Upper lobe of left lung (tissue), 4 donors: ENCODE measurements at regions not wholly inside any gene's neighbourhood (a gene's known extent, or its start where the extent isn't known, plus 50 kb on each side); places are given as distances from the start of the nearest gene placed in this dataset.

Source experiments
- EP300 ChIP-seq, 4 donors: sonication (generic); formaldehyde crosslinking; IDR thresholded peaks; one replicate each; pipeline ENCODE4 v1.5.1; 2017; ENCODE audit warnings: antibody characterized with exemption in 4 of 4, control low read depth in 2 of 4
- POLR2A ChIP-seq, 4 donors: fragments of 450-650 bp; IDR thresholded peaks; one replicate each; pipeline ENCODE4 v1.5.1; 2016 to 2017; ENCODE audit warnings: antibody characterized with exemption in 4 of 4, mild to moderate bottlenecking in 2 of 4
- TF ChIP-seq, protein P1 (sequence below), 6 experiments: fragments of 450-650 bp in 4 of 6; fragments of 200-600 bp in 2 of 6; sonication (generic) in 2 of 6; IDR thresholded peaks; one replicate each; pipeline ENCODE4 v1.5.1; 2016 to 2019; ENCODE audit warnings: antibody characterized with exemption in 6 of 6

DNA sequence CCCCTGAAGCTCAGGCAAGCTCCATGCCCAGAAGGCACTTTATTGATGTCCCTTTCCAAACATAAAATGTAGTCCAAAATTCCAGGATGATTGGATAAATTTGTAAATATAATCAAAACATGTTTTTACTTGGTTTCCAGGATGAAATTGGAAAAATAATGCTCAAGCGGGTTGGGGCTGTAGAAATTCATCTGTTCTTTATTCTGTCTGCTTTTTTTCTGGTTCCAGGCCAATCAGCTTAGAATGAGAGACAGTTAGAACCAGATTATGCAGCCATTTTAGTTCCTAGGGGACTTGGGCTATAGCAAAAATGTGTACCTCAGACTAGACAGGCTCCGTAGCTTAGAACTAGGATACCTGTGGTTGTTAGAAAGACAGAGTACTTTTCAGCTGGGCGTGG is 450.8 kb downstream of the MCTP2 start:
- TF ChIP-seq, protein P1, sequence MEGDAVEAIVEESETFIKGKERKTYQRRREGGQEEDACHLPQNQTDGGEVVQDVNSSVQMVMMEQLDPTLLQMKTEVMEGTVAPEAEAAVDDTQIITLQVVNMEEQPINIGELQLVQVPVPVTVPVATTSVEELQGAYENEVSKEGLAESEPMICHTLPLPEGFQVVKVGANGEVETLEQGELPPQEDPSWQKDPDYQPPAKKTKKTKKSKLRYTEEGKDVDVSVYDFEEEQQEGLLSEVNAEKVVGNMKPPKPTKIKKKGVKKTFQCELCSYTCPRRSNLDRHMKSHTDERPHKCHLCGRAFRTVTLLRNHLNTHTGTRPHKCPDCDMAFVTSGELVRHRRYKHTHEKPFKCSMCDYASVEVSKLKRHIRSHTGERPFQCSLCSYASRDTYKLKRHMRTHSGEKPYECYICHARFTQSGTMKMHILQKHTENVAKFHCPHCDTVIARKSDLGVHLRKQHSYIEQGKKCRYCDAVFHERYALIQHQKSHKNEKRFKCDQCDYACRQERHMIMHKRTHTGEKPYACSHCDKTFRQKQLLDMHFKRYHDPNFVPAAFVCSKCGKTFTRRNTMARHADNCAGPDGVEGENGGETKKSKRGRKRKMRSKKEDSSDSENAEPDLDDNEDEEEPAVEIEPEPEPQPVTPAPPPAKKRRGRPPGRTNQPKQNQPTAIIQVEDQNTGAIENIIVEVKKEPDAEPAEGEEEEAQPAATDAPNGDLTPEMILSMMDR (IDR thresholded peaks at IDR 0.05) = no peak
- no peak for TF ChIP-seq POLR2A (IDR thresholded peaks at IDR 0.05)
- TF ChIP-seq EP300 (IDR thresholded peaks at IDR 0.05) = no peak
